Memory B cell (primary cell): ENCODE measurements at regions not wholly inside any gene's neighbourhood (a gene's known extent, or its start where the extent isn't known, plus 50 kb on each side); places are given as distances from the start of the nearest gene placed in this dataset.

Experiments
- ATAC-seq: fragments of 150-1000 bp; cut with Tn5 transposase; 2 replicates; pipeline ENCODE4 v1.10.0; 2021; ENCODE audit warnings: low read depth, mild to moderate bottlenecking, moderate library complexity
- DNase-seq, 2 donors: peaks; one replicate each; pipeline ENCODE4 v3.0.0; 2022; ENCODE audit warnings: low spot score in 2 of 2
- H3K27ac Mint-ChIP-seq: one replicate; pipeline ENCODE4 v1.8.0; 2022; ENCODE audit warnings: mild to moderate bottlenecking, moderate library complexity, mixed read lengths
- H3K27me3 Mint-ChIP-seq: one replicate; pipeline ENCODE4 v1.8.0; 2022; ENCODE audit warnings: mixed read lengths
- H3K36me3 Mint-ChIP-seq: one replicate; pipeline ENCODE4 v1.8.0; 2022; ENCODE audit warnings: mild to moderate bottlenecking, mixed read lengths
- H3K4me1 Mint-ChIP-seq: one replicate; pipeline ENCODE4 v1.8.0; 2022; ENCODE audit warnings: mixed read lengths
- H3K4me3 Mint-ChIP-seq: one replicate; pipeline ENCODE4 v1.8.0; 2022; ENCODE audit warnings: mild to moderate bottlenecking, moderate library complexity, mixed read lengths
- H3K9me3 Mint-ChIP-seq: one replicate; pipeline ENCODE4 v1.8.0; 2022; ENCODE audit warnings: mixed read lengths

DNA sequence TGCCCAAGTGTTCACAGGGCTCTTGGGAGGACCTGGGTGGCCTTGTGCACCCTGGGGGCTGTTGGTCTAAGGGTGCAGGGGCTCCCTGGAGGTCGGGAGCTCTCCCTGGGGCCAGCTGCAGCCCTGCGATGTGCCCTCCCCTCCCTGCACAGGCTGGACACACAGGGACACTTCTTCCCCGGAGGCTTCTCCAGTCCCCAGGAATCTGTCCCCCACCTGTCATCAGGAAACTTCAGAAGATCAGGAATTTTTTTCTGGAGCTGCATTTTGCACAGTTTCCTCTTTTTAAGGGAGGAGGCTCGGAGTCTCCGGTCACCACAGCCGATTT is 66.9 kb upstream of the BHLHE23 start:
- peaks cover 11% of the 10 kb centered on the region for H3K9me3 Mint-ChIP-seq
- no peak overlapping the region for H3K4me3 Mint-ChIP-seq
- ATAC-seq (no peak), DNase-seq (no peak)
- no peaks in the 10 kb centered on the region for H3K36me3 Mint-ChIP-seq
- H3K27ac Mint-ChIP-seq = no peak overlapping the region
- no peaks in the 10 kb centered on the region for H3K4me1 Mint-ChIP-seq
- peaks cover 11% of the 10 kb centered on the region for H3K27me3 Mint-ChIP-seq

DNA sequence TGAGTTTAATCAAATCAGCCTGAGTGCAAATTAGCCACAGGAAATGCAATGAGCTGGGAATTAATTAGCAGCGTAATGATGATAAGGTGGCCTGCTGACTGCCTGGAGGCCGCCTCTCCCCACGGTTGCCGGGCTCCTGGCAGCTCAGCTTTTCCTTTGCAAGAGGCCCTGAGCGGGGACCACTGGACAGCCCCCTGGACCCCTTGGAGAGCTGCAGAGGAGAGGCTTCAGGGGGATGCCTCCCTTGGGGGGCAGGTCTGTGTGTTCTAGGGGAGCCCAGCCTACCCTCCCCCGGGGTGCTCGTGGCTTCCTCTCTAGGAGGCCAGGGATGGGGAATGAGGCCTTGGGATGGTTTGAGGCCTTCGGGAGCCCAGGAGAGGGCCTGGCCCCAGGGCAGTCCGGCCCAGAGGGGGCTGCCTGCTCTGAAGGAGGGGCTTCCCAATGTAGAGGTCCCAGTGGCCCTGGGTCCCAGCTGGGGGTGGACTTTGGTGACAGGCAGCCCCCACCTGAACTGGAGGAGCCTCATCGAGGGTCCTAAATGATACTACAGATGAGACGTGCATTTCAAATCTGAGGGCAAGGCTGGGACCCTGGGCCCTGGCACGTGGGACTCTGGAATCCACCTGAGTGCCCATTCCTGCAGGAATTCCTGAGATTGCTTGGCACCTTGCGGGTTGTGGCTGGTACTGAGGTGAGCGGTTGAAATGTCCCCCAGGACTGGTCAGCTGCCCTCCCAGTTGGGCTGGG is 66.4 kb upstream of the BHLHE23 start:
- Mint-ChIP-seq H3K4me3 (no peak overlapping the region), H3K27ac (no peak overlapping the region), H3K9me3 (peaks cover 7% of the 10 kb centered on the region), H3K36me3 (no peaks in the 10 kb centered on the region), H3K4me1 (no peaks in the 10 kb centered on the region), H3K27me3 (peaks cover 11% of the 10 kb centered on the region)
- no peak for DNase-seq
- ATAC-seq = no peak

DNA sequence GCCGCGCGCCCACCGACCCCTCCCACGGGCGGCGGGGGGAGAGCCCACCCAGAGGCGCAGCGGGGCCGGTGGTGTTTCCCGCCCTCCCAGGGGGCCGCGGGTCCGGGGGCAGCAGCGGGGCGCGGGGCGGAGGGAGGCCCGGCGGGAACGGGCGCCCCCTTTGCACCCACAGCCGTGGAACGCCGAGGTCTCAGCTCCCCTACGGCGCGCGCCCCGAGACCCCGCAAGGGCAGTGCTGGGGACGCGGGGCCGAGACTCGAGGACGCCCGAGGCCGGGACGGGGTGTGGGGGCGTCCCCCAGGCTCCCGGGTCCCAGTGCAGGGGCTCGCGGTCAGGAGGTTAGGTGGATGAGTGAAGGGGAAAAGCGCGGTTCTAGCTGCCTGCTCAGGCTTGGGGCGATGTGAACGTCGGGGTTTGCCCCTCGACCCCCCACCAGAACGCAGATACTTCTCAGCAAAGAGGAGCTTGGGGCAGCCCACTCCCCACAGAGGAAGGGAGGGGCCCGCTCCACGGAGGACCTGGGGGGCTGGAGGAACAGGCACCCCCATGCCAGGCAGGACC is 65.5 kb upstream of the BHLHE23 start:
- ATAC-seq = no peak

DNA sequence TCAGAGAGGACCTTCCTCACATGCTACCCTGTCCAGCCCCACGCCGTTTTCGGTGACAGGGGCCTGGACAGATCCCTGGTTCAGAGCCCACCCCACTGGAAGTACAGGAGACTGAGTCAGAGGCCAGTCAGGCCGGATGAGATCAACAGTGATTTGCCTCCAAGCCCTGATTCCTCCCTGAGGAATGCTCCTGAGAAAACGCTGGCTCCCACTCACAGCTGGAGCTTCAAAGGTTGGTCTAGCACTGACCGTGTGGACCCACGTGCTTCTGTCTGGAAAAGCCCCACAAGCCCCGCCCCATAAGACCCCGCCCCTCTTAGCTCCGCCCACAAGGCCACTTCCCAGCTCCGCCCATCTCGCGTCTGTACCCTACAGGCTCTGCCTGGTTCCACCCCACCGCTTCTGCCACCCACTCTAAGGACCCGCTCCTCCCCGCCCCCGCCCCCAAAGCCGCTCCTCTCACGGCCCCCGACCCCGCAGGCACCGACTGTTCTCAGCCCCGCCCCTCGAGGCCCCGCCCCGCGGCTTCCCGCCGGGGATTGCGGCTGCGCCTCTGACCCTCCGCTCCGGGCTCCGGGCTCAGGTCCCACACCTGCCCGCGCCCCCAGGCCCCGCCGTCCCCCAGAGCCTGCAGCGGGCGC is 64.9 kb upstream of the BHLHE23 start:
- no peaks in the 10 kb centered on the region for H3K36me3 Mint-ChIP-seq
- no peak overlapping the region for H3K27ac Mint-ChIP-seq
- ATAC-seq (peak; percentile 17), DNase-seq (no peak)
- H3K4me3 Mint-ChIP-seq = peak overlapping the region; percentile 11
- peaks cover 2% of the 10 kb centered on the region for H3K9me3 Mint-ChIP-seq
- peaks cover 12% of the 10 kb centered on the region for H3K27me3 Mint-ChIP-seq
- no peaks in the 10 kb centered on the region for H3K4me1 Mint-ChIP-seq

More for the DNA sequence above, 65.5 kb upstream of the BHLHE23 start:
- Mint-ChIP-seq H3K4me3 (no peak overlapping the region), H3K36me3 (no peaks in the 10 kb centered on the region), H3K4me1 (no peaks in the 10 kb centered on the region), H3K27ac (no peak overlapping the region), H3K9me3 (peaks cover 2% of the 10 kb centered on the region), H3K27me3 (peaks cover 11% of the 10 kb centered on the region)
- DNase-seq = no peak

DNA sequence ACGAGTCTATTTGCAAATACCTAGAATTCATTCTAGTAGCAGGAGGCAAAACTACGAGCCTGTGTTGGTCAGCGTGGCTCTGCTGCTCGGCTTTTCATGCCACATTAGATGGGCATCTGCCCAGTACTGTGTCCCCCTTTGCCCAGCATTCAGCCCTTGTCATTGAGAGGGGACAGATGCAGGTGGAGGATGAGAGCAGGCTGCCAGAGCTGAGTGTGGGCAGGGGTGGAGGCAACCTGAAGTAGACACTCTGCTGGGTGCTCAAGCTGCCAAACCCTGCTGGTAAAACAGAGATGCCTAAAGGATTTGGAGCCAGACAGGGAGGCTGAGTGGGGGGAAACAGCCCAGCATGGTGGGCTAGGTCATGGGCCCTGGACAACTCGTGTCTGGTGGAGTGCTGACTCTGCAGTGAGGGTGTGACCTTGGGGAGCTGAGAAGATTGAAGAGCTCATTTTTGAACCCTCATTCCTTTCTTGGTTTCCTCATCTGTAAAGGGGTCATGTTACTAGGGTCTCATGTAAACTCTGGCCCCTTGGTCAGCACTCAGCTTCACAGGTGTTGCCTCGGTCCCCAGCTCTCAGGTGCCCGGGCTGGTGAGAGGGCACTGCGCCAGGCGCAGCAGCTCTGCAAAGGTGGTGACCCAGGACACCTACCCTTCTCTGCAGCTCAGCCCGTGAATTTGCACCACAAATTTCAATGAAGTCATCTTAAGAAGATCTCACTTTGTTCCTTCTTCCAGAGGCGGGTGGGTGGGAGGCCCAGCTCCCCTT is 64.2 kb upstream of the BHLHE23 start:
- H3K27ac Mint-ChIP-seq = no peak overlapping the region
- H3K4me1 Mint-ChIP-seq = no peaks in the 10 kb centered on the region
- no peaks in the 10 kb centered on the region for H3K36me3 Mint-ChIP-seq
- no peak overlapping the region for H3K4me3 Mint-ChIP-seq
- no peak for DNase-seq
- no peak for ATAC-seq
- no peaks in the 10 kb centered on the region for H3K9me3 Mint-ChIP-seq
- H3K27me3 Mint-ChIP-seq = peaks cover 10% of the 10 kb centered on the region

DNA sequence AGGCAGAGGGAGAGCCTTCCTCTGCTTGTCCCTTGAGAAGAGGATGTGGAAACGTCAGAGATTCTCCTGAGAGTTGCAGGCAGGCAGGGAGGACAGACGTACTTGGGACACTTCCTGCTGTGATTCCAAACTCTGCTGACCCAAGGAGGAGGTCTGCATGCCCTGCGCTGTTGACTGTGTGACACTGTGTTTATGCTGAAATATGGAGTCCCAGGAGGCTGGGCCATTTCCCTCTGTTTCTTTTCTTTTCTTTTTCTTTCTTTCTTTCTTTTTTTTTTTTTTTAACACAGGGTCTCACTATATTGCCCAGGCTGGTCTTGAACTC is 63.5 kb upstream of the BHLHE23 start:
- no peak overlapping the region for H3K4me3 Mint-ChIP-seq
- ATAC-seq = no peak

DNA sequence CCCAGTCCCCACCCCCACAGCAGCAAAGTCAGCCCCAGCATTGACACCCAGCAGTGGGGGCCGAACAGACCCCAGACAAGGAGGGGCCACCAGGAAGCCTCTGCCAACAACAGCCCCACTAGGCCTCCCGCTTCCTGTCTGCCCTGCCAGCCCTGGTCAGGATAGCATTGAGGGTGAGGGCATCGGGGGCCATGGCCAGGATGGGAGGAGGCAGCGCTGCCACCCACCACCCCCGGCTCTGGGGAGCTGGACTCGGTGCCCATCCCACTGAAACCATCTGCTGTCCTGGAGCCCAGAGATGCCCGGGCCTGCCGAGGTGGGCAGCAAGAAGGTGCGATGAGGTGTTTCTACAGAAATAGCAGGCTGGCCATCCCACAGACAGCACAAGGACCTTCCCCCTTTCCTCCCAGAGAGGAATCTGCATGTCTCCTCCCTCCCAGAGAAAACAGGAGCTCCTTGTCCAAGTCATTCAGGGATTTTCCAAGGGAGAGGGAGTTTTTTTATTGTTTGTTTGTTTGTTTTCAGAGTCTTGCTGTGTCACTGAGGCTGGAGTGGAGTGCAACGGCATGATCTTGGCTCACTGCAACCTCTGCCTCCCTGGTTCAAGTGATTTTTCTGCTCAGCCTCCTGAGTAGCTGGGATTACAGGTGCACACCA is 62.1 kb upstream of the BHLHE23 start:
- H3K27me3 Mint-ChIP-seq = peaks cover 8% of the 10 kb centered on the region
- no peak for DNase-seq

More for the DNA sequence above, 63.5 kb upstream of the BHLHE23 start:
- peaks cover 10% of the 10 kb centered on the region for H3K27me3 Mint-ChIP-seq
- no peaks in the 10 kb centered on the region for H3K4me1 Mint-ChIP-seq
- DNase-seq = no peak
- no peaks in the 10 kb centered on the region for H3K36me3 Mint-ChIP-seq
- H3K9me3 Mint-ChIP-seq = no peaks in the 10 kb centered on the region
- H3K27ac Mint-ChIP-seq = no peak overlapping the region

DNA sequence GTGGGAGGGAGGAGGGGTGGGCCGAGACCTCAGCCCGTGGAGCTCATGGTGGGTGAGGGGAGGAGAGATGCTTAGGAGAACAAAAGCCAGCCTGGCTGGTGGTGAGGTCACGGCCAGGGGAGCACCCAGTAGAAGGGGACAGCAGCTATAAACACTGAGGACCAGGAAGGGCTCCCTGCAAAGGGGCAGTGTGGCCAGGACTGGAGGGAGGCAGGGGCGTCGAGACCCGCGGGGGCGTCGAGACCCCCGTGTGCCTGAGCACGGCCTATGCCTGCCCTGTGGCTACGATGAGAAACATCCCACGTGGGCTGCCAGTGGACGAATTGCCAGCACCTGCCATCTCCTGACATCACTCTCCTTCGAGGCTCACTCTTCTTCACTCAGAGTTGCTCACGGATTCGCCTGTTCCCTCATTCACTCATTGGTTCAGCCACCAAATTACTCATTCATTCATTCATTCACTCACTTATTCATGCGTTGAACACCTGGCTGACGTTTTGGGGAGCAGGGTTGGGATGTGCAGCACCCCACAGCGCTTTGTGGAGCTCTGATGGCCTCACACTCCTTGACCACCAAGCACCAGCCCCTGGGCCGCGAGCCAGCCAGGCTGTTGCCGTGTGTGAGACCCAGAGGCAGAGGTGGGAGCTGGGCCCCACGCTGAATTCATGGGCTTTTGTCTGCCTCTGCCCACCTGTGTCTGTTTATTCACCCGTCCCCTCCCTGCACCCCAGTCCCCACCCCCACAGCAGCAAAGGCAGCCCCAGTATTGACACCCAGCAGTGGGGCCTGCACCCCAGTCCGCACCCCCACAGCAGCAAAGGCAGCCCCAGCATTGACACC is 61.2 kb upstream of the BHLHE23 start:
- Mint-ChIP-seq H3K27me3 (peaks cover 8% of the 10 kb centered on the region), H3K36me3 (no peaks in the 10 kb centered on the region), H3K9me3 (no peaks in the 10 kb centered on the region), H3K27ac (no peak overlapping the region), H3K4me3 (no peak overlapping the region), H3K4me1 (no peaks in the 10 kb centered on the region)
- no peak for DNase-seq
- ATAC-seq = no peak

More for the DNA sequence above, 62.1 kb upstream of the BHLHE23 start:
- no peak for ATAC-seq
- no peaks in the 10 kb centered on the region for H3K4me1 Mint-ChIP-seq
- H3K36me3 Mint-ChIP-seq = no peaks in the 10 kb centered on the region
- no peaks in the 10 kb centered on the region for H3K9me3 Mint-ChIP-seq
- no peak overlapping the region for H3K27ac Mint-ChIP-seq
- no peak overlapping the region for H3K4me3 Mint-ChIP-seq

DNA sequence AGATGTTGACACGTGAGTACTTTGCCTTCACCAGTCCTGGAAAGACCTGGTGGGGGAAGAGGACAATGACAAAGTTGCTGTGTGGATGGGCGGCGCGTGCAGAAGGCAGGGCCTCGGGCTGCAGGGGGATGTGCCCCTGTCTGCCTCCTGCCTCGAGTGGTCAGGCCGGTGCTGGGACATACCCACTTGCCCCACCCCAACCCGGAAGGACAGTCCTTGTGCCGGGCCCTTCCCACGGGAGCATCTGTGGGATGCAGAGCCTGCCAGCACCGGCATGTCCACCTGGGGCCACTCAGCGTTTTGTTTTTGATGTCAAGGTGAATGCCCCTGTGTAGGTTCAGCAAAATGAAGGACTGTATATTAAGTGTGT is 60.5 kb upstream of the BHLHE23 start:
- no peak for ATAC-seq

DNA sequence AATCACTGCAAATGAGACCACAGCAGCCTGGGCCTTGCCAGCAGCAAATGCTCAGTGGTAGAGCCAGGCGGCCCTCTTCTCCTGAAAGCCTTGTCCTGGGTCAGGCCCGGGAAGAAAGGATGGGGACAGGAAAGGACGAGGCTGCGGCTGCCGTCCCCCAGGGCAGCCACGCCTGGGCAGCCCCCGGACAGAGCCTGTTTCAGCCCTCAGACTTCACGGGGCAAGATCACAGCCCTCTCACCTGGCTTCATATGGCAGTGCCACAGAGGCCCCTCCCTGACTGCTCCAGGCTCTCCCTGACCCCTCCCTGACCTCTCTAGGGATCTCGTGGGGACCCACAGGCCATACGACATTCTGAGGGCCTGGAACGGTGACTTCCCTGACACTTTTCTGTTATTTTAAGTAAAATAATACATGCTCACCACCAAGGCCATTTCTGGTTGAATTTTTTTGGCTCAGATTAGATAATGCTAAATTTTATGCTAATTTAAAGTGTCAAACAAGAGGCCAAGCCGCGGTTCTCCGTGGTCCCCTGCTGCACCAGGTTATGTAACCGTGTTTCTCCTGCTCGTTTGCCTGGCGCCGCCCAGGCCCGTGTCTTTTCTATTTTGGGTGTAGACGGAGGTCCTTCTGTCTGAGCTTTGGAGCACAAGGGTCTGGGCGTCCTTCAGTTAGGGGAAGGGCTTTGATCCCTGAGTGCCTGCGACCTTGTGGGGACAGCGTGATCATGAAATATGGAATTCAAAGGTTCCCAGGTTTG is 59.9 kb upstream of the BHLHE23 start:
- Mint-ChIP-seq H3K27ac (no peak overlapping the region), H3K36me3 (no peaks in the 10 kb centered on the region), H3K9me3 (no peaks in the 10 kb centered on the region), H3K4me1 (no peaks in the 10 kb centered on the region), H3K27me3 (peaks cover 11% of the 10 kb centered on the region), H3K4me3 (no peak overlapping the region)
- no peak for ATAC-seq
- no peak for DNase-seq

More for the DNA sequence above, 60.5 kb upstream of the BHLHE23 start:
- Mint-ChIP-seq H3K27me3 (peaks cover 8% of the 10 kb centered on the region), H3K4me1 (no peaks in the 10 kb centered on the region), H3K4me3 (no peak overlapping the region), H3K27ac (no peak overlapping the region), H3K36me3 (no peaks in the 10 kb centered on the region), H3K9me3 (no peaks in the 10 kb centered on the region)
- no peak for DNase-seq

DNA sequence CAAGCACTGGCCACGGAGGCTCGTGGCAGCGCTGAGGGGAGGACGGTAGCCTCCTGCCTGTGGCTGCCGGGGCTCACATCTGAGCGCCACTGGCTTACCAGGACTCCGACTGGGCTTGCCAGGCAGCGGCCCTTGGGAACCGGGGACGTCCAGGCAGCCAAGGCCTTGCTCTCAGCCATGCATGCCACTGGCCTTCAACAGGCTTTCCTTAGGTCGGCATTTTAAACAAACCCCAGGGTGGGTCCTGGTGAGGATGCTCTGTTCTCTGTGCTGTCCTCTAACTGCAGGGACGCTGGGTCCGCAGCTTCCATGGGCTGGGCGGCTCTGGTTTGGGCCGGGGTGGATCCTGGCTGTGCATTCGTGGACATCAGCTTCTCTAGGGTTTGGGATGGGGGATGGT is 59.1 kb upstream of the BHLHE23 start:
- Mint-ChIP-seq H3K36me3 (no peaks in the 10 kb centered on the region), H3K27ac (no peak overlapping the region), H3K27me3 (peaks cover 16% of the 10 kb centered on the region), H3K9me3 (no peaks in the 10 kb centered on the region), H3K4me3 (no peak overlapping the region), H3K4me1 (no peaks in the 10 kb centered on the region)
- ATAC-seq (no peak), DNase-seq (no peak)

DNA sequence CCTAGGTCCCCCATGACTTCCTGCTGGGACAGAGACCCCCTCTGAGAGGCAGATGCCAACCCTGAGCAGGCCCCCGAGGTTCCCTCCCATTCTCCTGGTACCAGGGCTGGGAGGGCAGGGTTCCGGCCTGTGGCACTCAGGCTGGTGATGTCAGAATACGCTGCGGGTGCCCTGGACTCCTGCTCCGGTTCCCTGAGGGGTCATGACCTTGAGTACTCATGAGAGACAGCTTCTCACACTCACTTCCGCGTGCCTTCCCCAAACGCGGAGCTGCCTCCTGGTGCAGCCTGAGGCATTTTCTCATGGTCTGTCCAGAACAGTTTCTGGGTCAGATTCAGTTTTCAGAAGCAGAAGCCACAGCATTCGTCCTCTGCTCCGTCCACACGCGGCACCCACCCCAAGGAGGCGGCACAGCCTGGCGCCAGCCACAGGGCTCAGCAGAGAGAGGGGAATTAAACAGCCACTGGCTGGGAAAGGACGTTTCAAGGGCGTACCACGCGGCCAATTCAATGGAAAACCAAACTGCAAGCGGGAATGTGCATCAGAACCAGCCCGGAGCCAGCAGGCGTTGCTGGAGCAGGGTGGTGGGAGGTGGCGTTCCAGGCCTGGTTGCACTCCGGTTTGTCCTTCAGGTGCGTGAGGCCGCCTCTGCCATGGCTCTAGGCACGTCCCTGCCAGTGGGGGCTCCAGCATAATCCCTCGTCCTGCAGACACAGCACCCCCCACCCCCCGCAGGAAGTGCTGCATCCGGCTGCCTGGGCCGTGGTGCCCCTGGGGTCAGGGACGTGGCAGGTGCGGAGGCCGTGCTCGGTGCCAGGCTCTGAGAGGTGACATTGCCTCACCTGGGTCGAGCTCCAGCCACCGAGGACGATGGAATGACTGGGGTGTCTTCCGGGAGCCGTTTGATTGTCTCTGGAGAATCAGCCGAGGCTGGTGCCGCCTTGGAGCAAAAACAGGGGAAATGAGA is 58.3 kb upstream of the BHLHE23 start:
- ATAC-seq (no peak), DNase-seq (no peak)
- Mint-ChIP-seq H3K27ac (no peak overlapping the region), H3K9me3 (no peaks in the 10 kb centered on the region), H3K4me1 (no peaks in the 10 kb centered on the region), H3K4me3 (no peak overlapping the region), H3K27me3 (peaks cover 13% of the 10 kb centered on the region), H3K36me3 (no peaks in the 10 kb centered on the region)
